ENCODE measurements at regions not wholly inside any gene's neighbourhood (a gene's known extent, or its start where the extent isn't known, plus 50 kb on each side); places are given as distances from the start of the nearest gene placed in this dataset.

- Histone ChIP-seq H3K36me3 (no peaks in the 10 kb centered on the region), H3K4me3 (no peak overlapping the region), H3K27me3 (no peaks in the 10 kb centered on the region), H3K9me3 (no peaks in the 10 kb centered on the region), H3K27ac (no peak overlapping the region), H3K4me1 (no peaks in the 10 kb centered on the region)
- TF ChIP-seq POLR2AphosphoS5 (IDR thresholded peaks at IDR 0.05; ENCODE audit: insufficient read depth in 1 of 2, low read depth in 1 of 2) (no peak), CTCF (IDR thresholded peaks at IDR 0.05) (no peak), POLR2A (IDR thresholded peaks at IDR 0.05) (no peak)
- no peak for DNase-seq (ENCODE audit: extremely low spot score in 2 of 2)
- intact Hi-C loops (cut with DNase I): no loop called here
Measured at GRCh38 chr10:8275911-8276310, 221.4 kb downstream of the GATA3 start.

GRCh38 chr10:8278099-8278498 lies 223.6 kb downstream of the GATA3 start:
- Histone ChIP-seq H3K27me3 (no peaks in the 10 kb centered on the region), H3K9me3 (no peaks in the 10 kb centered on the region), H3K4me1 (no peaks in the 10 kb centered on the region), H3K36me3 (no peaks in the 10 kb centered on the region), H3K27ac (no peak overlapping the region), H3K4me3 (no peak overlapping the region)
- no peak for TF ChIP-seq CTCF (IDR thresholded peaks at IDR 0.05)
- TF ChIP-seq POLR2AphosphoS5 (IDR thresholded peaks at IDR 0.05; ENCODE audit: insufficient read depth in 1 of 2, low read depth in 1 of 2): no peak
- TF ChIP-seq POLR2A (IDR thresholded peaks at IDR 0.05): no peak
- intact Hi-C loops (cut with DNase I): no loop called here
- DNase-seq (ENCODE audit: extremely low spot score in 2 of 2): no peak

GRCh38 chr10:8279598-8279997 lies 225.1 kb downstream of the GATA3 start:
- no peak for TF ChIP-seq POLR2A (IDR thresholded peaks at IDR 0.05)
- H3K27ac ChIP-seq: no peak overlapping the region
- no peak for DNase-seq (ENCODE audit: extremely low spot score in 2 of 2)
- no peaks in the 10 kb centered on the region for H3K9me3 ChIP-seq
- intact Hi-C loops (cut with DNase I): no loop called here
- H3K27me3 ChIP-seq: no peaks in the 10 kb centered on the region
- H3K36me3 ChIP-seq: no peaks in the 10 kb centered on the region
- no peak overlapping the region for H3K4me3 ChIP-seq
- no peaks in the 10 kb centered on the region for H3K4me1 ChIP-seq

GRCh38 chr10:8280946-8281345 lies 226.5 kb downstream of the GATA3 start:
- intact Hi-C loops (cut with DNase I): no loop called here
- Histone ChIP-seq H3K9me3 (no peaks in the 10 kb centered on the region), H3K4me3 (no peak overlapping the region), H3K27me3 (no peaks in the 10 kb centered on the region), H3K4me1 (no peaks in the 10 kb centered on the region), H3K36me3 (no peaks in the 10 kb centered on the region), H3K27ac (no peak overlapping the region)
- TF ChIP-seq POLR2AphosphoS5 (IDR thresholded peaks at IDR 0.05; ENCODE audit: insufficient read depth in 1 of 2, low read depth in 1 of 2) (no peak), POLR2A (IDR thresholded peaks at IDR 0.05) (no peak), CTCF (IDR thresholded peaks at IDR 0.05) (no peak)
- DNase-seq (ENCODE audit: extremely low spot score in 2 of 2): no peak

GRCh38 chr10:8282340-8282739 lies 227.9 kb downstream of the GATA3 start:
- TF ChIP-seq POLR2AphosphoS5 (IDR thresholded peaks at IDR 0.05; ENCODE audit: insufficient read depth in 1 of 2, low read depth in 1 of 2): no peak
- no peak for TF ChIP-seq POLR2A (IDR thresholded peaks at IDR 0.05)
- no peak for TF ChIP-seq CTCF (IDR thresholded peaks at IDR 0.05)
- no peak for DNase-seq (ENCODE audit: extremely low spot score in 2 of 2)
- H3K4me1 ChIP-seq: no peaks in the 10 kb centered on the region
- H3K36me3 ChIP-seq: no peaks in the 10 kb centered on the region
- intact Hi-C loops (cut with DNase I): no loop called here
- no peak overlapping the region for H3K4me3 ChIP-seq
- no peak overlapping the region for H3K27ac ChIP-seq
- H3K9me3 ChIP-seq: no peaks in the 10 kb centered on the region
- no peaks in the 10 kb centered on the region for H3K27me3 ChIP-seq
